BE2C (cell line): ENCODE measurements at regions not wholly inside any gene's neighbourhood (a gene's known extent, or its start where the extent isn't known, plus 50 kb on each side); places are given as distances from the start of the nearest gene placed in this dataset.

Experiments
- DNase-seq: peaks from one replicate; pipeline ENCODE4 v3.0.0-alpha.2; 2020
- H3K27me3 ChIP-seq: fragments of 250-450 bp; sonication (Bioruptor Pico); 2 replicates; pipeline ENCODE4 v1.5.1; 2020; ENCODE audit warnings: mild to moderate bottlenecking
- H3K36me3 ChIP-seq: fragments of 250-450 bp; sonication (Bioruptor Pico); 2 replicates; pipeline ENCODE4 v1.5.1; 2020; ENCODE audit warnings: mild to moderate bottlenecking
- H3K4me1 ChIP-seq: fragments of 250-450 bp; sonication (Bioruptor Pico); 2 replicates; pipeline ENCODE4 v1.5.1; 2020
- H3K4me3 ChIP-seq: 2 replicates; pipeline ENCODE4 v1.5.1; 2011; ENCODE audit warnings: low read depth, low read length
- H3K9me3 ChIP-seq: fragments of 250-450 bp; sonication (Bioruptor Pico); 2 replicates; pipeline ENCODE4 v1.5.1; 2020
- TF ChIP-seq, protein P1 (sequence below): IDR thresholded peaks from 2 replicates; pipeline ENCODE4 v1.5.1; 2012; ENCODE audit warnings: mild to moderate bottlenecking, low read depth, low read length

DNA sequence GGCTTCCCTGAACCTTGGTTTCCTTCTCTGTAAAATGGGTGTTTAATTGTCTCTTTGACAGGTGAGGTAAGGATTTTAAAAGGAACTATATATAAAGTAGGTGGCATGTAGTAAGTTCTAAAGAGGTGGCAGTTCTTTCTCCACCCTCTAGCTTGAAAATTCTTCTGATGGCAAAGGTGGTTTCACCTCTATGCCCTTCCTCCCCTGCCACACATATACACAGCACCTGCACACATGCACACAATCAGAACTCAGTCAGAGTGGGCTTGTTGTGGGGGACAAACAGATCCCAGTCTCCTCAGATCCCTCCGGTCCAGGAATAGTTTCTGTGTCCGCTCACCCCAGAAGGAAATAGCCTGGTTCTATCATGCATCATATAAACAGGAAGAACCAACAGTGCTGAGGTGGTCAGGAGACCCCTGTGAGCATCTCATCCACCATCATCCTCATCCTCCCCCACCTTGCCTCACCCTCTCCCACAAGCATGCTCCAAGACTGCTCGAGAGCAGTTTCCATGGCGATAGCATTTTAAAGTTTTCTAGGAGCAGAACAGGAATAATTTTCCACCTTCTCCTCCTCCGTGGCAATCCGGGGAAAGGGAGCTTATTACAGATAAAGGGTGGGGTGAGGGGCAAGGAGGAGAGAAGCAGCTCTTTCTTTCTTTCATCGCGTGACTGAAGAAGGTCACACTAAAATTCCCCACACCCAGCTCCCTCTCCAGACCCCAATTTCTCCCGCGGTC, 123.6 kb downstream of the CHST1 start:
- Histone ChIP-seq H3K9me3 (no peaks in the 10 kb centered on the region), H3K4me3 (no peak overlapping the region), H3K36me3 (no peaks in the 10 kb centered on the region), H3K4me1 (no peaks in the 10 kb centered on the region), H3K27me3 (no peaks in the 10 kb centered on the region)
- no peak for DNase-seq
- TF ChIP-seq, protein P1, sequence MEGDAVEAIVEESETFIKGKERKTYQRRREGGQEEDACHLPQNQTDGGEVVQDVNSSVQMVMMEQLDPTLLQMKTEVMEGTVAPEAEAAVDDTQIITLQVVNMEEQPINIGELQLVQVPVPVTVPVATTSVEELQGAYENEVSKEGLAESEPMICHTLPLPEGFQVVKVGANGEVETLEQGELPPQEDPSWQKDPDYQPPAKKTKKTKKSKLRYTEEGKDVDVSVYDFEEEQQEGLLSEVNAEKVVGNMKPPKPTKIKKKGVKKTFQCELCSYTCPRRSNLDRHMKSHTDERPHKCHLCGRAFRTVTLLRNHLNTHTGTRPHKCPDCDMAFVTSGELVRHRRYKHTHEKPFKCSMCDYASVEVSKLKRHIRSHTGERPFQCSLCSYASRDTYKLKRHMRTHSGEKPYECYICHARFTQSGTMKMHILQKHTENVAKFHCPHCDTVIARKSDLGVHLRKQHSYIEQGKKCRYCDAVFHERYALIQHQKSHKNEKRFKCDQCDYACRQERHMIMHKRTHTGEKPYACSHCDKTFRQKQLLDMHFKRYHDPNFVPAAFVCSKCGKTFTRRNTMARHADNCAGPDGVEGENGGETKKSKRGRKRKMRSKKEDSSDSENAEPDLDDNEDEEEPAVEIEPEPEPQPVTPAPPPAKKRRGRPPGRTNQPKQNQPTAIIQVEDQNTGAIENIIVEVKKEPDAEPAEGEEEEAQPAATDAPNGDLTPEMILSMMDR = no peak

- H3K9me3 ChIP-seq = no peaks in the 10 kb centered on the region
- H3K4me3 ChIP-seq = no peak overlapping the region
- TF ChIP-seq, protein P1 = no peak
- H3K27me3 ChIP-seq = no peaks in the 10 kb centered on the region
- H3K36me3 ChIP-seq = no peaks in the 10 kb centered on the region
- DNase-seq = no peak
- H3K4me1 ChIP-seq = no peaks in the 10 kb centered on the region
Measured at GRCh38 chr11:45538939-45539338, 126.5 kb downstream of the CHST1 start.

DNA sequence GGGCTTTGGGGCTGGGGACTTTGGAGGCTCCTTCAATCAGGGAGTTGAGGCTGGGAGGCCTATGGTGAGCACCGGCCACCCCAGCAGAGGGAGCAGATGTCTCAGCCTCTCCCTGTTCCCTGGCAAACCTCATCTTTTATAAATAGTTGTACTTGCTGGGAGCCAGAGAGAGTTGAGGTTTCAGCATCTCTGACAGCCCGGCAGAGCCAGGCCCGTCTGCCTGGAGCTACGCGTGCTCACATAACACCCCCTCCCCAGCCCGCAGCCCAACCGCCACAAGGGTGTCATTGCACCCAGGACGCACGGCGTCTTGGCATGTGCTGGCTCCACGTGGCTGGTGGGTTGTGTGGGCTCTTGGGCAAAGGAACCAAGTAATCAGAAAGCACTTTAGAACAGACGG, 127.1 kb downstream of the CHST1 start:
- no peak for DNase-seq

GRCh38 chr11:45537614-45538013, 127.8 kb downstream of the CHST1 start:
- TF ChIP-seq, protein P1 = no peak
- no peak for DNase-seq
- no peaks in the 10 kb centered on the region for H3K27me3 ChIP-seq
- H3K9me3 ChIP-seq = no peaks in the 10 kb centered on the region
- H3K4me1 ChIP-seq = no peaks in the 10 kb centered on the region
- H3K4me3 ChIP-seq = no peak overlapping the region
- H3K36me3 ChIP-seq = no peaks in the 10 kb centered on the region

More for the DNA sequence above, 127.1 kb downstream of the CHST1 start:
- no peaks in the 10 kb centered on the region for H3K4me1 ChIP-seq
- H3K36me3 ChIP-seq = no peaks in the 10 kb centered on the region
- TF ChIP-seq, protein P1 = no peak
- no peaks in the 10 kb centered on the region for H3K9me3 ChIP-seq
- no peaks in the 10 kb centered on the region for H3K27me3 ChIP-seq
- H3K4me3 ChIP-seq = no peak overlapping the region

GRCh38 chr11:45535033-45535432, 130.4 kb downstream of the CHST1 start:
- TF ChIP-seq, protein P1 = no peak
- H3K36me3 ChIP-seq = no peaks in the 10 kb centered on the region
- H3K4me1 ChIP-seq = no peaks in the 10 kb centered on the region
- H3K27me3 ChIP-seq = no peaks in the 10 kb centered on the region
- no peak for DNase-seq
- no peaks in the 10 kb centered on the region for H3K9me3 ChIP-seq
- no peak overlapping the region for H3K4me3 ChIP-seq

DNA sequence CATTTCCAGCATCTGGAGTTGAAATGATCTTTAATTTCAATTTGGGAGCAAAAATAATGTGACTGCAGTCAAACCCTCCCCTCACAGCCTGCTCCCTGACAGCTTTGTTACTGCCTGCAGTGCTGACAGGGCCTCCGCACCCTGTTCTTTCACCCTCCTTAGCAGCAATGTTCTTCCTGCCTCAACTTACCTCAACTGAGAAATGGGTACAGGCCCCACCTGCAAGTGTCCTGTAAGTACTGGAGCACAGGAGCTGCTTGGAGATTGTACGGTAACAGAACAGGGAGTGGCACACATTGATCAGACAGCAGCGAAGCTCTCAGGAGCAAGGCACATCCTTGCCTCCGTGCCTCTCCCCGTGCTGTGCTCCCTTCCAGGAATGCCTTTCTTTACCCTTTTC, 131.3 kb downstream of the CHST1 start:
- H3K36me3 ChIP-seq = no peaks in the 10 kb centered on the region
- no peak overlapping the region for H3K4me3 ChIP-seq
- H3K9me3 ChIP-seq = no peaks in the 10 kb centered on the region
- TF ChIP-seq, protein P1 = no peak
- no peaks in the 10 kb centered on the region for H3K27me3 ChIP-seq
- H3K4me1 ChIP-seq = no peaks in the 10 kb centered on the region
- no peak for DNase-seq
